ENCODE measurements at regions not wholly inside any gene's neighbourhood (a gene's known extent, or its start where the extent isn't known, plus 50 kb on each side); places are given as distances from the start of the nearest gene placed in this dataset.

GRCh38 chr22:25374869-25375268 is 155.4 kb downstream of the CRYBB2 start:
- TF ChIP-seq POLR2AphosphoS5 (IDR thresholded peaks at IDR 0.05; ENCODE audit: low read depth, low read length) (no peak), POLR2A (IDR thresholded peaks at IDR 0.05; ENCODE audit: low read depth, low read length) (no peak)
